BJ (cell line): ENCODE measurements at regions not wholly inside any gene's neighbourhood (a gene's known extent, or its start where the extent isn't known, plus 50 kb on each side); places are given as distances from the start of the nearest gene placed in this dataset.
"Not testable (repeated sequence)": the region's sequence is repeated elsewhere in the genome, so short reads cannot be mapped to it uniquely, and the experiment has no call there.

ENCODE experiments used
- CTCF ChIA-PET: fragments of 350-600 bp; formaldehyde crosslinking; extraction: SDS; loops from one replicate; lab custom pipeline; 2021; ENCODE audit warnings: antibody characterized with exemption, inconsistent platforms; lab: Yijun Ruan, JAX
- POLR2A ChIA-PET: fragments of 300-600 bp; sonication (Branson Sonifier 250); formaldehyde crosslinking; extraction: SDS; loops from one replicate; lab custom pipeline; 2021; ENCODE audit warnings: antibody characterized with exemption; lab: Charles Lee
- DNase-seq: peaks from one replicate; pipeline ENCODE4 v3.0.0-alpha.2; 2011; ENCODE audit warnings: low read depth
- H3K27me3 ChIP-seq: 2 replicates; pipeline ENCODE4 v1.6.0; 2011; ENCODE audit warnings: low read length; ENCODE audit not compliant: control insufficient read depth, insufficient read depth
- H3K36me3 ChIP-seq: 2 replicates; pipeline ENCODE4 v1.5.1; 2011; ENCODE audit warnings: low read length; ENCODE audit not compliant: control insufficient read depth, insufficient read depth
- H3K4me3 ChIP-seq: 2 replicates; pipeline ENCODE4 v1.5.1; 2011; ENCODE audit warnings: low read depth, mild to moderate bottlenecking, control low read depth, low read length
- CTCF ChIP-seq: IDR thresholded peaks from 2 replicates; pipeline ENCODE4 v1.5.1; 2011; ENCODE audit warnings: low read depth, mild to moderate bottlenecking, control low read depth, inconsistent platforms, low read length, moderate library complexity; ENCODE audit not compliant: insufficient read depth

- ChIA-PET CTCF (no interaction called here), POLR2A (no interaction called here)
- DNase-seq: no peak
- H3K27me3 ChIP-seq: no peaks in the 10 kb centered on the region
- no peak for TF ChIP-seq CTCF
- H3K4me3 ChIP-seq: no peak overlapping the region
- H3K36me3 ChIP-seq: no peaks in the 10 kb centered on the region
These were observed 882.3 kb downstream of the DIAPH3 start for GRCh38 chr13:59281453-59281852.

DNA sequence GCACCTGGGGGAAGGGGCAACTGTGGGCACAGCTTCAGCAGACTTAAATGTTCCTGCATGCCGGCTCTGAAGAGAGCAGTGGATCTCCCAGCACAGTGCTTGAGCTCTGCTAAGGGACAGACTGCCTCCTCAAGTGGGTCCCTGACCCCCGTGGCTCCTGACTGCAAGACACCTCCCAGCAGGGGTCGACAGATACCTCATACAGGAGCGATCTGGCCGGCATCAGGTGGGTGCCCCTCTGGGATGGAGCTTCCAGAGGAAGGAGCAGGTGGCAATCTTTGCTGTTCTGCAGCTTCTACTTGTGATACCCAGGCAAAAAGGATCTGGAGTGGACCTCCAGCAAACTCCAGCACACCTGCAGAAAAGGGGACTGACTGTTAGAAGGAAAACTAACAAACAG is 871.5 kb downstream of the DIAPH3 start:
- POLR2A ChIA-PET, H3K36me3 ChIP-seq, H3K27me3 ChIP-seq, DNase-seq, CTCF ChIA-PET, H3K4me3 ChIP-seq: not testable (repeated sequence)

DNA sequence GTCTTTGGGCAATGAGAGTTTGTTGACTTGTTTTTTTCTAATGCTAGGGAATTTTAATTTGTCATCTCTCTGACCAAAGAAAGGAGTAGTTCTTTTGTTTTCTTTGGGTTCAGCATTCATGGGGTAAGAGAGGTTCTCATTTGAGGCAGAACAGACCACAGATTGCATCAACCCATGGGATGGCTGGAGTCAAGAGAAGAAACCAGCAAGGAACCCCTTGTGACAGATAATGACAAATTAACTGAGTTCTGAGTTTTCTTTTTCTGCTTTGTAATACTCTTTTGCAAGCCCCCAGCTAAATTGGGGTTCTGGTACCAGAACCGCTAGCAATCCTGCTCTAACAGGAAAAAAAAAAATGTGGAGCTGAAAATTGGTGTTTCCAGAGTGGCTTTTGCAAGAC is 864.1 kb downstream of the DIAPH3 start:
- DNase-seq: no peak
- H3K36me3 ChIP-seq: no peaks in the 10 kb centered on the region
- ChIA-PET CTCF (interaction anchor here (1.0 kb wide), 1 partner anchor 19 kb away, joined by 3 read pairs; no protein-coding TSS in a partner anchor), POLR2A (no interaction called here)
- H3K27me3 ChIP-seq: no peaks in the 10 kb centered on the region
- no peak overlapping the region for H3K4me3 ChIP-seq
- no peak for TF ChIP-seq CTCF

DNA sequence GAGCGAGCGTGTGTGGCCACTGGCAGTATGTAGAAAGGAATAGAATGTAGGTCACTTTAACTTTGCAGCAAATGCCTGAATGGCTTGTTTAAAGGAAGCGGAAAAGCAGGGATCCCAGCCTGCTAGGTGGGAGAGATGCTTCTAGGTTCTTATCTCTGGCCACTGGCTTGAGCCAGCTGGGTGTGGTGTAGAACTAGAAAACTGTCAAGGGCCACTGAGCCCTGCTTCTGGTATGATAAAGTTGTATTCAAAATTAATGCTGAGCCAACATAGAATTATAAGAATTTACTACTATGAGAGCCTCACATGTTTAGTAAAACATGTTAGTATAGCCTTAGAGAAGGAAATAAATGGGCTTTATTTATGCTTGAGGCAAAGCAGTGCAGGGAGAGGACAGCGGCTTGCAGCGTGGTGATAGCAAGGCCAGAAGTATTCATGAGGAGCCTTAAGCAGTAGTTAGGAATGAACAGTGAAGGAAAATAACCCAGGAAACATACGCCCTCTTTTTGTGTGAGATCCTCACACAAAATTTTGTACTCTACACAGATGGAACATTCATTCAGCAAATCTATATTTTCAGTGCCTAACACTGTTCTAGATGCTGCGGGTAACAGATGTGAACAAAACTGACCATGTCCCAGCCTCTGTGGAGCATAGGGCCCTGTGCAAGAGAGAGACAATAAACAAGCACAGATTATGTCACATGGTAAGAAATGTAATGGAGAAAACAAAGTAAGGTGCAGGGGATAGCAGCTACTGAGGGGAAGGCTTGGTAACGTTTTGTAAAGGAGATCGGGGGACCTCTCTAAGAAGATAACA is 863.2 kb downstream of the DIAPH3 start:
- CTCF ChIA-PET: no interaction called here

GRCh38 chr13:59301174-59301567 is 862.6 kb downstream of the DIAPH3 start:
- no peaks in the 10 kb centered on the region for H3K27me3 ChIP-seq
- H3K36me3 ChIP-seq: no peaks in the 10 kb centered on the region
- no peak for TF ChIP-seq CTCF
- ChIA-PET CTCF (no interaction called here), POLR2A (no interaction called here)
- no peak overlapping the region for H3K4me3 ChIP-seq
- no peak for DNase-seq

More for the DNA sequence above, 863.2 kb downstream of the DIAPH3 start:
- POLR2A ChIA-PET: no interaction called here
- no peaks in the 10 kb centered on the region for H3K36me3 ChIP-seq
- no peaks in the 10 kb centered on the region for H3K27me3 ChIP-seq
- H3K4me3 ChIP-seq: no peak overlapping the region
- no peak for DNase-seq
- TF ChIP-seq CTCF: no peak

GRCh38 chr13:59303433-59303832 is 860.3 kb downstream of the DIAPH3 start:
- POLR2A ChIA-PET: no interaction called here
- CTCF ChIA-PET: no interaction called here
- Histone ChIP-seq H3K4me3 (no peak overlapping the region), H3K36me3 (no peaks in the 10 kb centered on the region), H3K27me3 (no peaks in the 10 kb centered on the region)
- TF ChIP-seq CTCF: no peak
- DNase-seq: no peak
